Esophagus squamous epithelium (tissue), 5 donors: ENCODE measurements at regions not wholly inside any gene's neighbourhood (a gene's known extent, or its start where the extent isn't known, plus 50 kb on each side); places are given as distances from the start of the nearest gene placed in this dataset.
"Not testable (repeated sequence)": the region's sequence is repeated elsewhere in the genome, so short reads cannot be mapped to it uniquely, and the experiment has no call there.

ENCODE experiments used
- DNase-seq: peaks from one replicate; lab custom pipeline; 2025; lab: John Stamatoyannopoulos, UW
- H3K27ac ChIP-seq, 4 donors: fragments of 200-600 bp; sonication (generic); one replicate each; pipeline ENCODE4 v1.5.1; 2016 to 2019; ENCODE audit warnings: mild to moderate bottlenecking in 1 of 4
- H3K27me3 ChIP-seq, 4 donors: fragments of 200-600 bp; sonication (generic); 1 replicate in 3 of 4; 2 replicates in 1 of 4; pipeline versions ENCODE4 v1.5.1 to v1.6.0; 2017 to 2021; ENCODE audit warnings: antibody characterized with exemption in 1 of 4
- H3K36me3 ChIP-seq, 3 donors: fragments of 200-600 bp; sonication (generic); one replicate each; pipeline ENCODE4 v1.5.1; 2016 to 2019
- H3K4me1 ChIP-seq, 3 donors: fragments of 200-600 bp; sonication (generic); one replicate each; pipeline ENCODE4 v1.5.1; 2017 to 2019
- H3K4me3 ChIP-seq, 4 donors: fragments of 200-600 bp; sonication (generic); 1 replicate in 3 of 4; 2 replicates in 1 of 4; pipeline ENCODE4 v1.5.1; 2016 to 2019; ENCODE audit warnings: mild to moderate bottlenecking in 2 of 4, moderate library complexity in 1 of 4
- H3K9me3 ChIP-seq, 3 donors: fragments of 200-600 bp; sonication (generic); one replicate each; pipeline ENCODE4 v1.5.1; 2016 to 2019
- POLR2A ChIP-seq, 4 donors: fragments of 450-650 bp; IDR thresholded peaks; one replicate each; pipeline ENCODE4 v1.6.1; 2017; ENCODE audit warnings: antibody characterized with exemption in 4 of 4, mild to moderate bottlenecking in 4 of 4, moderate library complexity in 3 of 4
- WGBS, 2 donors: methylation state at CpG; one replicate each; pipeline ENCODE4 v1.1.5; 2018; 5-methylcytosine and 5-hydroxymethylcytosine counted together
- intact Hi-C: fragments of 100-400 bp; cut with DNase I; formaldehyde crosslinking; loops from one replicate; pipeline ENCODE4 v1.15.0; 2022
- TF ChIP-seq, protein P1 (sequence below), 6 experiments: fragments of 450-650 bp in 4 of 6; fragments of 200-600 bp in 2 of 6; sonication (generic) in 2 of 6; IDR thresholded peaks; one replicate each; pipeline ENCODE4 v1.5.1; 2016 to 2019; ENCODE audit warnings: antibody characterized with exemption in 6 of 6, mild to moderate bottlenecking in 4 of 6, moderate library complexity in 4 of 6
- donor health status: DM: yes; HTN: yes; CAD: no.

DNA sequence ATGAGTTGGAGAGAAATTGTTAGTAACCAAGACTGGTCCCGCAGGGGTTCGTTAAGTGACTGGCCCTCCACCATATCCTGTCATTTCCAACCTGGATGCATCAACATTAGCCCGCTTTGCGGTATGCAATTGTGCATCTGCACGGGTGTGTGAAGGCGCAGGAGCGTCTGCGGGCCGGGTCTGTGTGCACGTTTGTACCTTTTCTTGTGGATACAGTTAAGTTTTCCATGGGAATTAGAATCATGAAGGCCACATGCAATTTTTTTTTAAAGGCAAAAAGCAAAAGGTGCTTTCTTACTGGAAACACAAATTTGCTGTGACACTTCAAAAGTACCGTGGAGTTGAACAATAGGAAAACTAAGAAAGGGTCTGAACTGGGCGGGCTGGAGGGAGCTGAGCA, 355.4 kb upstream of the ZFHX3 start:
- 83 to 87% methylated on average over 12 of the region's 12 CpGs for WGBS, 2 donors
- no peaks in the 10 kb centered on the region for H3K9me3 ChIP-seq
- no peak overlapping the region for H3K4me3 ChIP-seq
- no peak for TF ChIP-seq POLR2A (IDR thresholded peaks at IDR 0.05)
- TF ChIP-seq, protein P1, sequence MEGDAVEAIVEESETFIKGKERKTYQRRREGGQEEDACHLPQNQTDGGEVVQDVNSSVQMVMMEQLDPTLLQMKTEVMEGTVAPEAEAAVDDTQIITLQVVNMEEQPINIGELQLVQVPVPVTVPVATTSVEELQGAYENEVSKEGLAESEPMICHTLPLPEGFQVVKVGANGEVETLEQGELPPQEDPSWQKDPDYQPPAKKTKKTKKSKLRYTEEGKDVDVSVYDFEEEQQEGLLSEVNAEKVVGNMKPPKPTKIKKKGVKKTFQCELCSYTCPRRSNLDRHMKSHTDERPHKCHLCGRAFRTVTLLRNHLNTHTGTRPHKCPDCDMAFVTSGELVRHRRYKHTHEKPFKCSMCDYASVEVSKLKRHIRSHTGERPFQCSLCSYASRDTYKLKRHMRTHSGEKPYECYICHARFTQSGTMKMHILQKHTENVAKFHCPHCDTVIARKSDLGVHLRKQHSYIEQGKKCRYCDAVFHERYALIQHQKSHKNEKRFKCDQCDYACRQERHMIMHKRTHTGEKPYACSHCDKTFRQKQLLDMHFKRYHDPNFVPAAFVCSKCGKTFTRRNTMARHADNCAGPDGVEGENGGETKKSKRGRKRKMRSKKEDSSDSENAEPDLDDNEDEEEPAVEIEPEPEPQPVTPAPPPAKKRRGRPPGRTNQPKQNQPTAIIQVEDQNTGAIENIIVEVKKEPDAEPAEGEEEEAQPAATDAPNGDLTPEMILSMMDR (IDR thresholded peaks at IDR 0.05): no peak
- no peaks in the 10 kb centered on the region for H3K36me3 ChIP-seq
- intact Hi-C loops: no loop called here
- H3K27me3 ChIP-seq: no peaks in the 10 kb centered on the region
- DNase-seq: no peak
- no peaks in the 10 kb centered on the region for H3K4me1 ChIP-seq
- H3K27ac ChIP-seq: no peak overlapping the region

DNA sequence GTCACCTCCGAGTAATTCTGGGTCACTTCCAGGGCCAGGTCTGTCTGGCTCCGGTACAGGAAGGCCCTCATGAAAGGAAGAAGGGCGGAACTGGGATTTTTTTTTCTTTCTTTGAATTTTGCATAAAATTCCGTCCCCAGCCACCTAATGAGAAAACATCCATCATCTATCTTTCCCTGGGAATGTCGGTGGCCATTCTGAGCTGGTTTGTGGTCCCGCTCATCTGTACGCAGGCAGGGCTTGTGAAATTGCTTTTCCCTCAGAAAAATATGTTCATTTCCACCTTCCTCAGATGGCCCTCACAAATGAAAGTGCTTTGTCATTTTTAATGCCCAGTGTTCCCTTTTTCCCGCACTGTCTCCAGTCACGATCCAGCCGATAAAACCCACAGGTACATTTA, 353.0 kb upstream of the ZFHX3 start:
- intact Hi-C loops: no loop called here
- no peaks in the 10 kb centered on the region for H3K27me3 ChIP-seq
- WGBS, 2 donors: 72 to 78% methylated on average over 10 of the region's 10 CpGs
- H3K4me3 ChIP-seq: no peak overlapping the region
- no peaks in the 10 kb centered on the region for H3K36me3 ChIP-seq
- no peaks in the 10 kb centered on the region for H3K9me3 ChIP-seq
- no peak overlapping the region for H3K27ac ChIP-seq
- H3K4me1 ChIP-seq: no peaks in the 10 kb centered on the region
- DNase-seq: no peak
- TF ChIP-seq POLR2A (IDR thresholded peaks at IDR 0.05): no peak
- TF ChIP-seq, protein P1 (IDR thresholded peaks at IDR 0.05): no peak

DNA sequence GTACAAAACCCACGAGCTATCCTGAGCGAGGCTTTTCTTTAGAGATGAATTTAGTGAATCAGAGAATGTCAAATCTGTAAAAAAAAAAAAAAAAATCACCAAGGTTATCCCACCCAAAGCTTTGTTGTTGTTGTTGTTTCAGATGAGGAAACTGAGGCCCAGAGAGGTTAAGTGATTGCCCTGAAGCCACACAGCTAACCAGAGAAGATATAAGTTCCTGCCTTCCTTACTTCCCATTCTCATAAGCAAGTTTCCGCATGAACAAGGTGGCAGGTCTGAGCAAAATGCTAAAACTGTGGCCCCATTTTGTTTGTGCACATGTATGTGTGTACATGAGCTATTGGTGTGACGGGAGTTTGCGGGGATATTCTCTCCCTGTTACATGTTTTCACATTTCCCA, 352.1 kb upstream of the ZFHX3 start:
- H3K27ac ChIP-seq: no peak overlapping the region
- TF ChIP-seq, protein P1 (IDR thresholded peaks at IDR 0.05): no peak
- no peak for TF ChIP-seq POLR2A (IDR thresholded peaks at IDR 0.05)
- H3K36me3 ChIP-seq: no peaks in the 10 kb centered on the region
- no peak for DNase-seq
- H3K9me3 ChIP-seq: no peaks in the 10 kb centered on the region
- H3K4me1 ChIP-seq: no peaks in the 10 kb centered on the region
- intact Hi-C loops: no loop called here
- WGBS, 2 donors: 91 to 95% methylated on average over 5 of the region's 5 CpGs
- H3K27me3 ChIP-seq: no peaks in the 10 kb centered on the region
- H3K4me3 ChIP-seq: no peak overlapping the region

DNA sequence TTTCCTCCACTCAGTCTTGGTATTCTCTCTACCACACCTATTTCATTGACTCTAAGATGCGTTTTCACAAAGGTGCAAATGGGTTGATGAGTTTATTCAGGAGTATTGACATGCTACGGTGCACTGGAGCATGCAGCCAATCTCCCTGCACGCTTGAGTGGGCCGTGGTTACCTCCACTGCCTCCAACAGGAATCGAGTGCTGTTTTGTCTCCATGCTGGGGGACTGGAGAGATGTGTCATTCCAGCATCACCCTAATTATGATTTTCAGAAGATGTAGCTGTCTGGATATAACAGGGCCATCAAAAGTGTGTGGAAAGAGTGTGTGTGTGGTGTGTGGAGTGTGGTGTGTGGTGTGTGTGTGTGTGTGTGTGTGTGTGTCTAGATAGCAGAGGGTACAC, 351.6 kb upstream of the ZFHX3 start:
- Histone ChIP-seq H3K27ac (no peak overlapping the region), H3K36me3 (no peaks in the 10 kb centered on the region), H3K4me3 (no peak overlapping the region), H3K4me1 (no peaks in the 10 kb centered on the region), H3K27me3 (no peaks in the 10 kb centered on the region), H3K9me3 (no peaks in the 10 kb centered on the region)
- intact Hi-C loops: no loop called here
- TF ChIP-seq POLR2A (IDR thresholded peaks at IDR 0.05): no peak
- TF ChIP-seq, protein P1 (IDR thresholded peaks at IDR 0.05): no peak
- DNase-seq: no peak
- WGBS, 2 donors: 76% methylated on average over 4 of the region's 5 CpGs

DNA sequence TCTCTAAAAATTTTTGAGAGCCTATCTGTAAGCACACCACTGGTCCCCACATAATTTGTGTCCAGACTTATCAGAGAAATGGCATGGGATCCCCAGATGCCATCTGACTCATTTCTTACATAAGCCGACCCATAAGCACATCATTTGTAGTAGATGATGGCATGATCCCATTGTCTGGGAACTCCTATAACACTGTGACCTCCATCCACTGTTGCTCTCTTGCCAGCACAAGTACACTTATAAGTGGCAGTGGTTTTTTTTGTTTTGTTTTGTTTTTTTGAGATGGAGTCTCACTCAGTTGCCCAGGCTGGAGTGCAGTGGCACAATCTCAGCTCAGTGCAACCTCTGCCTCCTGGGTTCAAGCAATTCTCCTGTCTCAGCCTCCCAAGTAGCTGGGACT, 350.7 kb upstream of the ZFHX3 start:
- DNase-seq, H3K9me3 ChIP-seq, H3K27me3 ChIP-seq, intact Hi-C loops, H3K27ac ChIP-seq, H3K4me3 ChIP-seq, H3K4me1 ChIP-seq, H3K36me3 ChIP-seq: not testable (repeated sequence)
- WGBS, 2 donors: 64 to 90% methylated on average over 1 of the region's 1 CpG

DNA sequence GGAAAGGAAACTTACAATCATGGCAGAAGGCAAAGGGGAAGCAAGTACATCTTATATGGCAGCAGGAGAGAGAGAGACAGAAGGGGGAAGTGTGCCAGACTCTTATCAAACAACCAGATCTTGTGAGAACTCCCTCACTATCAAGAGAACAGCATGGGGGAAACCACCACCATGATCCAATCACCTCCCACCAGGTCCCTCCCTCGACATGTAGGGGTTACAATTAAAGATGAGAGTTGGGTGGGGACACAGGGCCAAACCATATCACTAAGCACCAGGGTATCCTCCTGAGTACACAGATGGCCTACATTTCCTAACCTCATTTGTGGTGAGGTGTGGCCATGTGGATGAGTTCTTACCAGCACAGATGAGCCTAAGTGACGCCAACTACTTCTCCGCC, 348.6 kb upstream of the ZFHX3 start:
- Histone ChIP-seq H3K9me3 (no peaks in the 10 kb centered on the region), H3K27me3 (no peaks in the 10 kb centered on the region), H3K27ac (no peak overlapping the region), H3K4me3 (no peak overlapping the region), H3K36me3 (no peaks in the 10 kb centered on the region), H3K4me1 (no peaks in the 10 kb centered on the region)
- intact Hi-C loops: no loop called here
- 40 to 71% methylated on average over 1 to 3 of the region's 3 CpGs for WGBS, 2 donors
- TF ChIP-seq POLR2A (IDR thresholded peaks at IDR 0.05): no peak
- TF ChIP-seq, protein P1 (IDR thresholded peaks at IDR 0.05): no peak
- DNase-seq: no peak
